ENCODE measurements at regions not wholly inside any gene's neighbourhood (a gene's known extent, or its start where the extent isn't known, plus 50 kb on each side); places are given as distances from the start of the nearest gene placed in this dataset.

GRCh38 chr18:78904179-78904531, 75.5 kb upstream of the SALL3 start:
- TF ChIP-seq CTCF (optimal IDR thresholded peaks at IDR 0.05 in 1 of 3, IDR thresholded peaks at IDR 0.05 in 1 of 3, conservative IDR thresholded peaks at IDR 0.05 in 1 of 3; ENCODE audit: extremely low read depth in 1 of 3, insufficient read depth in 2 of 3, low read length in 3 of 3) = no peak
- TF ChIP-seq EZH2 (IDR thresholded peaks at IDR 0.05; ENCODE audit: low read length) = no peak

All from keratinocyte (primary cell).